GM19438 (cell line): ENCODE measurements at regions not wholly inside any gene's neighbourhood (a gene's known extent, or its start where the extent isn't known, plus 50 kb on each side); places are given as distances from the start of the nearest gene placed in this dataset.

Source experiments
- ATAC-seq: cut with Tn5 transposase; IDR thresholded peaks from one replicate; pipeline ENCODE4 v1.9.1; 2021; ENCODE audit warnings: low read depth; ENCODE audit not compliant: unreplicated experiment

DNA sequence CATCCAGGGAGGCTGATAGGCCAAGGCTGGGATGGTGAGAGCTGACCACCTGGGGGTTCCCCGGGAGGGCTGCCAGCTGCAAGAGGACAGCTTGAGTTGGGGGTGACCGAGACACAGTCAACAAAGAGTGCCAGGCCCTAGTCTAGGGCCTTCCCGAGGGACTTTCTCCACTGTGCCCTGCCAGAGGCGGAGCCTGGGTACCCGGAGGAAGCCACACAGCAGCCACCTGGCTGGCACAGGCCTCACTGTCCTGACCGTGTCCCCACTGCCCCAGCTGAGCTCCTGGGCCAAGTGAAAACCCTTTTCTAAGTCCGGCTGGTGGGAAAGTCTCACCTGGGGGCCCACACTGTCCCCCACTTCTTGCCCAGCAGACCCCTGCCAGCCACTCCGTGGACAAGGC, 71.9 kb upstream of the GSE1 start:
- ATAC-seq, result no peak

GRCh38 chr16:85541619-85541979, 71.5 kb upstream of the GSE1 start:
- no peak for ATAC-seq

DNA sequence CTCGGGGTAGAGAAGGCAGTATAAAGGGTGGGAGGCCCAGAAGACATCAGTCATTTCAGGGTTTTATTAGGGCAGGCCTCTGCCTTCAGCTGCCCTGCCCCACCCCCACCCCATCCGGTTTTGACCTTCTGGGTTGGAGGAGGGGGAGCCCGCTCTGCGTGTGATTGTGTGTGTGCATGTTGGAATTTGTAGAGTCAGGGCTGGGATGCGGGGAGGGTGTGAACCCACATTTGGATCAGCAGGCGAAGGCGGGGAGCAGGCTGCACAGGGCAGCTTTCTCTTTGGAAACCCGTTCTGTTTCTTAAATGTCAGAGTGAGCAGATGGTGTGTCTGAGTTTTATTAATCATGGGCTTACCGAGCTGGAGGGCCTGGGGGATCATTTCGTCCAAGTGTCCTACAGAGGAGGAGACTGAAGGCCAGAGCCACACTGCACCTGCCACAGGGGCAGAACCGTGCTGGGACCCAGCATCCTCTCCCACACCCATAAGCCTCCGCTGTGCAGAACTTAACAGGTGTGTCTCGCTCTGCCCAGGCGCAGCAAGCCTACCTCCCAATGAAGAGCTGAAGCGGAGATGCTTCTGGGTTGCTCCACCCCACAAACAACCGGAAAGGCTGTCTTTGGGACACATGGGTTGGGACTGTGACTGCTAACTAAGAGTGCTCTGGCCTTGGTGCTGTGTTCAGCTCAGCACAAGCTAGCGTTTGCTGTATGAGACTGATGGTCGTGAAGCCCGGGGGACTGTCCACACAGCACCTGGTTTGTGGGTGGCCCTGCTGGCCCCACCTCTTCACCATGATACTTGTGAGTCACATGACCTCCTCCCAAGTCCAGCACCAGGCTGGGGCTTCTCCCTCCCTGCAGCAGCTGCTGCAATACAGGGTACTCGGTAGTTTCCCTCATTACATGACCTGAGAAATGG, 70.9 kb upstream of the GSE1 start:
- ATAC-seq, result no peak

DNA sequence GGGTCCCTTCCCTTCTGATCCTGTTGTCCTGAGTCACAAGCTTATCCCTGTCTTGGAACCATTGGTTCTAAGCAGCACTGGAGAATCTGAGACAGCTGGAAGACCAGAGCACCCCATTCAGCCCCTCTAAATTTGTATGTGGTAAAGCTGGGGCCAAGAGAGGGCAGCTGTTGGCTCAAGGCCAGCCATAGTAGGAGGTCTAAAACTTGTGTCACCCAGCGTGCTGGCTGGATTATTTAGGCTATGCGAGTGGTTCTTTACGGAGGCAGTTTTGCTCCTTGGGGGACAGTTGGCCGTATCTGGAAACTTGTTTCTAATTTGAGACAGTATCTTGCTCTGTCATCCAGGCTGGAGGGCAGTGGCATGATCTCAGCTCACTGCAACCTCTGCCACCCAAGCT, 69.6 kb upstream of the GSE1 start:
- no peak for ATAC-seq

GRCh38 chr16:85544016-85544415, 69.1 kb upstream of the GSE1 start:
- ATAC-seq, result no peak

- ATAC-seq, result no peak
Observed at GRCh38 chr16:85544668-85545067, 68.5 kb upstream of the GSE1 start.

- no peak for ATAC-seq
Observed at GRCh38 chr16:85545227-85545818, 67.8 kb upstream of the GSE1 start.

DNA sequence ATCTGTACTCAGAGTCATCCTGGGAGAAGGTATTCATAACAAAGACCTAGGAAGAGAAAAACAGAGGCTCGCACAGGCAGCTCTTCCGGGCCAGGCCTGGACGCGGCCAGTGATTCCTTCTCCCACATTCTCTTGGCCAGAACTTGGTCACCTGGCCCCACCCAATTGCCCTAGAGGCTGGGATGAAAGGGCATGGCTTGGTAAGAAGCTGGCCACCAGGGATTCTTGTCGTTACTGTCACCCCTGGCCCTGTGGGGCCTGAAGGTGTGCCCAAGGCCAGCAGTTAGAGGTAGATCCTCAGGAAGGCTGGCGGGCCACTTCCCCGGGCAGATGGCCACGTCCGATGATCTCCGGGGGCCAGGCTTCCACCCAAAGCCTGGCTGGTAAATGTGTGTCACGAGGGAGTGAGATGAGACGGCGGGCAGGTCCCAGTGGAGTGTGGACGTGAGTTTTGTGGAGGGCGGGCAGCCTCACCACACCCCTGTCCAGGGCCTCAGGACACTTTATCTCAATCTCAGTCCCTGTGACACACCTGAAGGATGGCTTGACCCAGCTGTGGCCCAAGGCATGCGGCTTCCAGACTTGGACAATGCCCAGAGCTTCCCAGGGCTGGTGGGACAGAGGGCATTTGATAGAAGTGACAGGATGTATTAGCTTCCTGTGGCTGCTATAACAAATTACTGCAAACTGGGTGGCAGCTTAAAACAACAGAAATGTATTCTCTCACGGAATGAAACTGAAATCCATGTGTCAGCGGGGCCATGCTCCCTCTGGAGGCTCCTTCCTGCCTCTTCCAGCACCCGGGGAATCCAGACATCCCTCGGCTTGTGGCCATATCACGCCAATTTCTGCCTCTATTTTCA, 66.3 kb upstream of the GSE1 start:
- ATAC-seq, result no peak

- ATAC-seq, result no peak
Observed at GRCh38 chr16:85548375-85548774, 64.7 kb upstream of the GSE1 start.

GRCh38 chr16:85549766-85550421, 63.2 kb upstream of the GSE1 start:
- ATAC-seq, result no peak

- no peak for ATAC-seq
Observed at GRCh38 chr16:85550422-85550864, 62.7 kb upstream of the GSE1 start.

DNA sequence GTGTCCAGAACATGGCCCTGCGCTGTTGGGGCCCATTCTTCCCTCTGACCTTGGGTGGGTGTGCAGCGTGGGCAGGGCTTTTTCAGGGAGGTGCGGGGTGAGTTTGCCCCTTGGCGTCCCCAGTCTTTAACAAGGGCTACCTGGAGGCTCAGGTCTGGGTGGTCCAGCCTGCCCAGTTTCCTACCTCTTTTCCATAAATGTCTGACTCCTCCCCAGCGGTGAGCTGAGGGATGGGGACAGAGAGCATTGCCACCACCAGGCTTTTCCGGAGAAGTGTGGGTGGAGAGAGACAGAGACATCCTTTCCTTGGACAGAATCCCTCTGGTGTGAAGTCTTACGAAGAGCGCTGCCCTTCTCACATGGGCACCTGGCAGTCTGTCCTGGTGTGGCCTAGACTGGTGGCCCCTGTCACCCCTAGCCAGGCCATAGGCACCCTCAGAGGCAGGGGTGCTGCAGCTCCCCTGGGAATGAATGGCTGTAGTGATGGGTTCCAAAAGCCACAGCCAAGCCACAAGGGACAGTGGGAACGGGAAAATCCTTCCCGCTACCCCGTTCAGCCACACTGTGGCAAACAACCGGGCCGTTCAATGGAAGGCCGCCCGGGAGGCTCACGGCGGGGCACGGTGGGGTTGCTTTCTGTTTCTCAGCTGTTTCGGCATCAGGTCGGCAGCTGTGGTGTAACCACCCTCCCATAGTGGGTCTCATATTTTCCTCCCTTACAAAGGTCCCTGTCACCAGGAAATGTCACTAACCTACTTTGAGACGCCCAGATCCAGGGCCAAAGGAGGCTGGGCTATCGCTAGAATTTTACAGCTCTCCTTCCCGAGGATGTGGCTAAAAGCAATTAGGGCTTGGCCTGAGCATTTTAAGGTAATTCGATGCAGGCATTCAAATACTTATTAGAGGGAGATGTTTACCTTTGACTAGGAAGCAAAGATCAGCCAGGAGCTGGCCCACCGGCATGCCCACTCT, 61.9 kb upstream of the GSE1 start:
- no peak for ATAC-seq

- ATAC-seq, result no peak
Observed at GRCh38 chr16:85552980-85553435, 60.1 kb upstream of the GSE1 start.

GRCh38 chr16:85553436-85554113, 59.5 kb upstream of the GSE1 start:
- ATAC-seq, result no peak

DNA sequence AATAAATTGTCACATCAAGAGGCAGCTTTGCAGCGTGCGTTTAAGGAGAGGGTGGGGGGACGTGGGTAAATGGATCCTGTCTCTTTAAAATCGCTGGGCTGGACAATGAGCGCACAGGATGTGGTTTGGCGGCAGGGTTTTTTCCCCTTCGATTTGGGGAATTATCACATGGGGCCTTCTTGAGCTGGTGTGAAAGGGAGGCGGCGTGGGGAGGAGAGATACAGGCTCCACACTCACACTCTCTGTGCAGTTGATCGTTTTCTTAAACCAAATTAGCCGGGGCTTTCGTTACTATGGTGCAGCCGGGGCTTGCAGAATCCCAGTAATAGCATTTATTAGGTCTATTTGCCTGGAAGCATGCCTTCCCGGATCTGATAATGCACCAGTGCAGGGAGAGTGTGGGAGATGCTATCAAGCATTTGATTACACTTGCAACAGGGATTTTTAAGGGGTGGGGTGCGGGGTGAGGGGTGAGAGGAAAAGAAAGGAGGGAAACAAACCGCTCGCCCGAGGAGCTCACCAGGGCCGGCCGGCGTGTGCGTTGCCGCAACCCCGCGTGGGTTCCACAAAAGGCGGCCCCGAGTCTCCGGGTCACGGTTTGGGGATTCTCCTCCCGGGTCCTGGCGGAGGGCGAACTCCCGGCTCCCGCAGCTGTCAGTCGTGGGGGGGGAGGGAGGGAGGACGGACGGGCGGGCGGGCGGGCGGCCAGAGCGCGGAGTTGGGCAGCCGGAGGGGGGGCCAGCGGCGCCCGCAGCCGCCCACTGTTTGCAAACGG, 58.8 kb upstream of the GSE1 start:
- ATAC-seq, result no peak

DNA sequence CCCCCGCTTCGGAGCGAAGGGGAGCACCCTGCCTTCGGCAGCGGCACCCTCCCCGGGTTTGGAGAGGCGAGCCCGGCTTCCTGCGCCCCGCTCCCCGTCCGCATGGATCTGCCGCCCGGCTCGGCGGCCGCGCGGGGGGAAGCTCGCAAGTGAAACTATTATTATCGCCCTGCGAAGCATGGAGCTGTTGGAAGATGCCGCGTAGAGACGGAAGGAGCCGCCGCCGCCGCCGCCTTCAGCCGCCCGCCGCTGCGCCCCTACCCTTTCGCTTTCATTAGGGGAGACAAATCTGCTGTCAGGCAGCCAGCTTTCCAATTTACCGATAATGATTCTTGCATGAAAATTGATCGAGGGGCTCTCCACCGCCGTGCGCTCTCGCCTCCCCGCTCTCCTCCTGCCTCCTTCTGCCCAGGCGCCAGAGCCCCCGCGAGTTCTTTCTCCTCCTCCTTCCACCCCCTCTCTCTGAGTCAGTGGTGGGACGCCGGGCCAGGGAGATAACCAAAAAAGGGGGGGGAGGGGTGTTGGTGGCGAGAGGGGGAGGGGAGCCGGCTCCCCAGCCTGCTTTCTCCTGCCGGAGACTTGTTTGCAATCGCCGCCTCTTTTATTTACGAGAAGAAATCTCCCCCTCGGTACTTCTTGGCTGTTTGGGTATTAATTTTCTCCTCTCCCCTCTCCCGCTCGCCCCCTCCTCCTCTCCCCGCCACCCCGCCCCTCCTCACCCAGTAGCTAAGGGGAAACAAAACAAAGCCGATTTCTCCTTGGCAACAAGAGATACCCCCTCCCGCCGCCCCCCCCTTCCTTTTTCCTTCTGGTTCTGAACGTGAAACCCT, 58.0 kb upstream of the GSE1 start:
- ATAC-seq, result no peak

- ATAC-seq, result no peak
Observed at GRCh38 chr16:85555719-85556455, 57.2 kb upstream of the GSE1 start.
